ENCODE measurements at regions not wholly inside any gene's neighbourhood (a gene's known extent, or its start where the extent isn't known, plus 50 kb on each side); places are given as distances from the start of the nearest gene placed in this dataset.

GRCh38 chr1:214199585-214199984, 81.4 kb upstream of the SMYD2 start:
- peaks cover 20% of the 10 kb centered on the region for H3K27me3 ChIP-seq (ENCODE audit: insufficient read depth, low read length, poor library complexity)

GRCh38 chr1:214202992-214203391, 78.0 kb upstream of the SMYD2 start:
- no peaks in the 10 kb centered on the region for H3K4me1 ChIP-seq (ENCODE audit: insufficient read depth, low read length)
- no peak for ATAC-seq (ENCODE audit: insufficient read depth, low read depth)

More at GRCh38 chr1:214199585-214199984, 81.4 kb upstream of the SMYD2 start:
- Histone ChIP-seq H3K4me2 (ENCODE audit: insufficient read depth, low read length) (no peak overlapping the region), H3K9me3 (ENCODE audit: insufficient read depth, low read length, severe bottlenecking) (no peaks in the 10 kb centered on the region), H2AFZ (ENCODE audit: low read depth, low read length) (no peak overlapping the region), H3K4me1 (ENCODE audit: insufficient read depth, low read length) (no peaks in the 10 kb centered on the region), H3K36me3 (ENCODE audit: insufficient read depth, low read length) (no peaks in the 10 kb centered on the region), H3K9ac (ENCODE audit: low read depth, low read length) (no peak overlapping the region), H3K4me3 (ENCODE audit: low read depth in 1 of 2, low read length in 2 of 2) (no peak overlapping the region), H3K79me2 (ENCODE audit: insufficient read depth, low read length) (no peaks in the 10 kb centered on the region), H4K20me1 (ENCODE audit: insufficient read depth, low read length) (no peaks in the 10 kb centered on the region), H3K27ac (ENCODE audit: low read length) (no peak overlapping the region)
- TF ChIP-seq, protein P1, sequence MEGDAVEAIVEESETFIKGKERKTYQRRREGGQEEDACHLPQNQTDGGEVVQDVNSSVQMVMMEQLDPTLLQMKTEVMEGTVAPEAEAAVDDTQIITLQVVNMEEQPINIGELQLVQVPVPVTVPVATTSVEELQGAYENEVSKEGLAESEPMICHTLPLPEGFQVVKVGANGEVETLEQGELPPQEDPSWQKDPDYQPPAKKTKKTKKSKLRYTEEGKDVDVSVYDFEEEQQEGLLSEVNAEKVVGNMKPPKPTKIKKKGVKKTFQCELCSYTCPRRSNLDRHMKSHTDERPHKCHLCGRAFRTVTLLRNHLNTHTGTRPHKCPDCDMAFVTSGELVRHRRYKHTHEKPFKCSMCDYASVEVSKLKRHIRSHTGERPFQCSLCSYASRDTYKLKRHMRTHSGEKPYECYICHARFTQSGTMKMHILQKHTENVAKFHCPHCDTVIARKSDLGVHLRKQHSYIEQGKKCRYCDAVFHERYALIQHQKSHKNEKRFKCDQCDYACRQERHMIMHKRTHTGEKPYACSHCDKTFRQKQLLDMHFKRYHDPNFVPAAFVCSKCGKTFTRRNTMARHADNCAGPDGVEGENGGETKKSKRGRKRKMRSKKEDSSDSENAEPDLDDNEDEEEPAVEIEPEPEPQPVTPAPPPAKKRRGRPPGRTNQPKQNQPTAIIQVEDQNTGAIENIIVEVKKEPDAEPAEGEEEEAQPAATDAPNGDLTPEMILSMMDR (IDR thresholded peaks at IDR 0.05; ENCODE audit: borderline replicate concordance, extremely low read depth, low read length, poor library complexity, severe bottlenecking): no peak
- TF ChIP-seq EZH2 (IDR thresholded peaks at IDR 0.05; ENCODE audit: borderline replicate concordance, low read depth, low read length, severe bottlenecking): no peak
- DNase-seq (no peak), ATAC-seq (ENCODE audit: insufficient read depth, low read depth) (no peak)

DNA sequence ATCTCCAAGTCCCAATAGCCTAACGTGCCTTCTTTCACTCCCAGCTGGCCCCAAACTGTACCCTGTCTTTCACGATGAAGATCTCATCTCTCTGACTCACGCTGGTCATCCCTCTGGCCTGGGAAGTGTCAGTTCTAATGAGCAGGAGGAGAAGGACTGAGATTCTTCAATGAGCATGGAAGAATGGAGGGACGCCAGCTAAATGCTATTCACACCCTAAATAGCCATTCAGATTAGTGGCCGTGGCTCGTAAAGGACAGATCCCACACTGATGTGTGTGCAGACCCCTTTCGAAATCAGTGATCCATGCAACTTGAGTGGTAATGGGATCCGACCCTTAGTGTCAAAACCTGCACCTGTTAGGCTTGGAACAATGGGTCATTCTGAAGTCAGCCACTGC, 75.9 kb upstream of the SMYD2 start:
- Histone ChIP-seq H3K4me3 (ENCODE audit: low read depth in 1 of 2, low read length in 2 of 2) (no peak overlapping the region), H3K9me3 (ENCODE audit: insufficient read depth, low read length, severe bottlenecking) (no peaks in the 10 kb centered on the region), H3K4me1 (ENCODE audit: insufficient read depth, low read length) (no peaks in the 10 kb centered on the region), H3K79me2 (ENCODE audit: insufficient read depth, low read length) (no peaks in the 10 kb centered on the region), H2AFZ (ENCODE audit: low read depth, low read length) (no peak overlapping the region), H3K4me2 (ENCODE audit: insufficient read depth, low read length) (no peak overlapping the region), H4K20me1 (ENCODE audit: insufficient read depth, low read length) (no peaks in the 10 kb centered on the region), H3K27me3 (ENCODE audit: insufficient read depth, low read length, poor library complexity) (peaks cover 17% of the 10 kb centered on the region), H3K36me3 (ENCODE audit: insufficient read depth, low read length) (no peaks in the 10 kb centered on the region), H3K27ac (ENCODE audit: low read length) (no peak overlapping the region), H3K9ac (ENCODE audit: low read depth, low read length) (no peak overlapping the region)
- no peak for DNase-seq
- TF ChIP-seq, protein P1 (IDR thresholded peaks at IDR 0.05; ENCODE audit: borderline replicate concordance, extremely low read depth, low read length, poor library complexity, severe bottlenecking): no peak
- TF ChIP-seq EZH2 (IDR thresholded peaks at IDR 0.05; ENCODE audit: borderline replicate concordance, low read depth, low read length, severe bottlenecking): no peak
- no peak for ATAC-seq (ENCODE audit: insufficient read depth, low read depth)

More at GRCh38 chr1:214202992-214203391, 78.0 kb upstream of the SMYD2 start:
- Histone ChIP-seq H3K4me2 (ENCODE audit: insufficient read depth, low read length) (no peak overlapping the region), H2AFZ (ENCODE audit: low read depth, low read length) (no peak overlapping the region), H4K20me1 (ENCODE audit: insufficient read depth, low read length) (no peaks in the 10 kb centered on the region), H3K79me2 (ENCODE audit: insufficient read depth, low read length) (no peaks in the 10 kb centered on the region), H3K9me3 (ENCODE audit: insufficient read depth, low read length, severe bottlenecking) (no peaks in the 10 kb centered on the region), H3K9ac (ENCODE audit: low read depth, low read length) (no peak overlapping the region), H3K27ac (ENCODE audit: low read length) (no peak overlapping the region), H3K27me3 (ENCODE audit: insufficient read depth, low read length, poor library complexity) (peaks cover 20% of the 10 kb centered on the region), H3K36me3 (ENCODE audit: insufficient read depth, low read length) (no peaks in the 10 kb centered on the region), H3K4me3 (ENCODE audit: low read depth in 1 of 2, low read length in 2 of 2) (no peak overlapping the region)
- DNase-seq: no peak
- no peak for TF ChIP-seq EZH2 (IDR thresholded peaks at IDR 0.05; ENCODE audit: borderline replicate concordance, low read depth, low read length, severe bottlenecking)
- TF ChIP-seq, protein P1 (IDR thresholded peaks at IDR 0.05; ENCODE audit: borderline replicate concordance, extremely low read depth, low read length, poor library complexity, severe bottlenecking): no peak

GRCh38 chr1:214208460-214208859, 72.5 kb upstream of the SMYD2 start:
- DNase-seq: no peak
- Histone ChIP-seq H2AFZ (ENCODE audit: low read depth, low read length) (no peak overlapping the region), H3K4me3 (ENCODE audit: low read depth in 1 of 2, low read length in 2 of 2) (no peak overlapping the region), H3K9me3 (ENCODE audit: insufficient read depth, low read length, severe bottlenecking) (no peaks in the 10 kb centered on the region), H3K79me2 (ENCODE audit: insufficient read depth, low read length) (no peaks in the 10 kb centered on the region), H3K27me3 (ENCODE audit: insufficient read depth, low read length, poor library complexity) (peaks cover 22% of the 10 kb centered on the region), H3K4me1 (ENCODE audit: insufficient read depth, low read length) (no peaks in the 10 kb centered on the region), H3K27ac (ENCODE audit: low read length) (no peak overlapping the region), H3K9ac (ENCODE audit: low read depth, low read length) (no peak overlapping the region), H4K20me1 (ENCODE audit: insufficient read depth, low read length) (no peaks in the 10 kb centered on the region), H3K36me3 (ENCODE audit: insufficient read depth, low read length) (no peaks in the 10 kb centered on the region), H3K4me2 (ENCODE audit: insufficient read depth, low read length) (no peak overlapping the region)
- ATAC-seq (ENCODE audit: insufficient read depth, low read depth): no peak
- TF ChIP-seq EZH2 (IDR thresholded peaks at IDR 0.05; ENCODE audit: borderline replicate concordance, low read depth, low read length, severe bottlenecking): no peak
- TF ChIP-seq, protein P1 (IDR thresholded peaks at IDR 0.05; ENCODE audit: borderline replicate concordance, extremely low read depth, low read length, poor library complexity, severe bottlenecking): no peak

All from DND-41 (cell line).